NCI-H526 (cell line): ENCODE measurements at regions not wholly inside any gene's neighbourhood (a gene's known extent, or its start where the extent isn't known, plus 50 kb on each side); places are given as distances from the start of the nearest gene placed in this dataset.
"Not testable (repeated sequence)": the region's sequence is repeated elsewhere in the genome, so short reads cannot be mapped to it uniquely, and the experiment has no call there.

Source experiments
- DNase-seq, 2 experiments: peaks; one replicate each; lab custom pipeline; 2025; lab: John Stamatoyannopoulos, UW

- DNase-seq, result no peak
Observed at GRCh38 chr5:93359296-93359959, 221.6 kb downstream of the NR2F1-AS1 start.

- no peak for DNase-seq
Observed at GRCh38 chr5:93358176-93358575, 222.8 kb downstream of the NR2F1-AS1 start.

GRCh38 chr5:93357686-93358085 is 223.3 kb downstream of the NR2F1-AS1 start:
- no peak for DNase-seq

GRCh38 chr5:93355691-93356090 is 225.3 kb downstream of the NR2F1-AS1 start:
- no peak for DNase-seq

GRCh38 chr5:93352186-93352585 is 228.8 kb downstream of the NR2F1-AS1 start:
- no peak for DNase-seq

- DNase-seq, result no peak
Observed at GRCh38 chr5:93349613-93350012, 231.4 kb downstream of the NR2F1-AS1 start.

- DNase-seq, result no peak
Observed at GRCh38 chr5:93348231-93348630, 232.8 kb downstream of the NR2F1-AS1 start.

GRCh38 chr5:93346850-93347249 is 234.2 kb downstream of the NR2F1-AS1 start:
- not testable (repeated sequence) for DNase-seq

- no peak for DNase-seq
Observed at GRCh38 chr5:93346301-93346700, 234.7 kb downstream of the NR2F1-AS1 start.

GRCh38 chr5:93343570-93343969 is 237.4 kb downstream of the NR2F1-AS1 start:
- no peak for DNase-seq

- no peak for DNase-seq
Observed at GRCh38 chr5:93342563-93343061, 238.4 kb downstream of the NR2F1-AS1 start.

- DNase-seq, result no peak
Observed at GRCh38 chr5:93340881-93341280, 240.1 kb downstream of the NR2F1-AS1 start.

- DNase-seq, result no peak
Observed at GRCh38 chr5:93337138-93337537, 243.9 kb downstream of the NR2F1-AS1 start.

GRCh38 chr5:93336330-93337110 is 244.5 kb downstream of the NR2F1-AS1 start:
- DNase-seq, result no peak

- DNase-seq, result no peak
Observed at GRCh38 chr5:93331863-93332262, 249.2 kb downstream of the NR2F1-AS1 start.

GRCh38 chr5:93331241-93331640 is 249.8 kb downstream of the NR2F1-AS1 start:
- no peak for DNase-seq

- DNase-seq, result no peak
Observed at GRCh38 chr5:93330506-93330905, 250.5 kb downstream of the NR2F1-AS1 start.

GRCh38 chr5:93329756-93330155 is 251.3 kb downstream of the NR2F1-AS1 start:
- DNase-seq, result no peak

GRCh38 chr5:93328833-93329232 is 252.2 kb downstream of the NR2F1-AS1 start:
- DNase-seq, result no peak

GRCh38 chr5:93327605-93328004 is 253.4 kb downstream of the NR2F1-AS1 start:
- DNase-seq, result no peak

GRCh38 chr5:93325946-93326345 is 255.1 kb downstream of the NR2F1-AS1 start:
- no peak for DNase-seq

- DNase-seq, result no peak
Observed at GRCh38 chr5:93322974-93323860, 257.8 kb downstream of the NR2F1-AS1 start.
